ENCODE measurements at regions not wholly inside any gene's neighbourhood (a gene's known extent, or its start where the extent isn't known, plus 50 kb on each side); places are given as distances from the start of the nearest gene placed in this dataset.

GRCh38 chr16:86110134-86110533, 211.2 kb downstream of the IRF8 start:
- Histone ChIP-seq H3K4me2 (ENCODE audit: low read depth, low read length) (no peak overlapping the region), H3K9me2 (replicated peaks; ENCODE audit: insufficient read depth, low read length) (no peaks in the 10 kb centered on the region), H3K79me2 (ENCODE audit: low read length) (no peaks in the 10 kb centered on the region), H3K27me3 (replicated peaks; ENCODE audit: insufficient read depth, low read length) (peaks cover 12% of the 10 kb centered on the region; the same call in 1 of the 2 replicates), H3F3A (ENCODE audit: insufficient read depth, low read length) (no peaks in the 10 kb centered on the region), H3K9me3 (replicated peaks; ENCODE audit: insufficient read depth, low read length) (no peaks in the 10 kb centered on the region), H3K36me3 (replicated peaks; ENCODE audit: insufficient read depth, low read length) (no peaks in the 10 kb centered on the region), H2AFZ (ENCODE audit: low read length) (no peak overlapping the region), H4K20me1 (ENCODE audit: insufficient read depth, low read length) (no peaks in the 10 kb centered on the region), H3K27ac (ENCODE audit: low read length) (no peak overlapping the region), H3K4me3 (ENCODE audit: low read length) (no peak overlapping the region), H3K9ac (ENCODE audit: low read length) (no peak overlapping the region), H3K4me1 (ENCODE audit: low read length) (no peaks in the 10 kb centered on the region)
- no peak for DNase-seq
- TF ChIP-seq CTCF (IDR thresholded peaks at IDR 0.05; ENCODE audit: low read length) (no peak), EZH2phosphoT487 (IDR thresholded peaks at IDR 0.05; ENCODE audit: low read length) (no peak), EZH2 (optimal IDR thresholded peaks at IDR 0.05; ENCODE audit: low read depth, low read length) (no peak)

- Histone ChIP-seq H3K27me3 (replicated peaks; ENCODE audit: insufficient read depth, low read length) (peaks cover 12% of the 10 kb centered on the region; the same call in 1 of the 2 replicates), H3K9me2 (replicated peaks; ENCODE audit: insufficient read depth, low read length) (no peaks in the 10 kb centered on the region), H3K27ac (ENCODE audit: low read length) (no peak overlapping the region), H3F3A (ENCODE audit: insufficient read depth, low read length) (no peaks in the 10 kb centered on the region), H3K4me2 (ENCODE audit: low read depth, low read length) (no peak overlapping the region), H3K4me1 (ENCODE audit: low read length) (no peaks in the 10 kb centered on the region), H3K9ac (ENCODE audit: low read length) (no peak overlapping the region), H3K79me2 (ENCODE audit: low read length) (no peaks in the 10 kb centered on the region), H4K20me1 (ENCODE audit: insufficient read depth, low read length) (no peaks in the 10 kb centered on the region), H3K4me3 (ENCODE audit: low read length) (no peak overlapping the region), H2AFZ (ENCODE audit: low read length) (no peak overlapping the region), H3K9me3 (replicated peaks; ENCODE audit: insufficient read depth, low read length) (no peaks in the 10 kb centered on the region), H3K36me3 (replicated peaks; ENCODE audit: insufficient read depth, low read length) (no peaks in the 10 kb centered on the region)
- no peak for TF ChIP-seq EZH2phosphoT487 (IDR thresholded peaks at IDR 0.05; ENCODE audit: low read length)
- no peak for TF ChIP-seq EZH2 (optimal IDR thresholded peaks at IDR 0.05; ENCODE audit: low read depth, low read length)
- no peak for TF ChIP-seq CTCF (IDR thresholded peaks at IDR 0.05; ENCODE audit: low read length)
- DNase-seq = no peak
Measured at GRCh38 chr16:86110726-86111125, 211.8 kb downstream of the IRF8 start.

- H3K4me3 ChIP-seq (ENCODE audit: low read length) = no peak overlapping the region
- no peak overlapping the region for H2AFZ ChIP-seq (ENCODE audit: low read length)
- no peak for TF ChIP-seq CTCF (IDR thresholded peaks at IDR 0.05; ENCODE audit: low read length)
- TF ChIP-seq EZH2 (optimal IDR thresholded peaks at IDR 0.05; ENCODE audit: low read depth, low read length) = no peak
- TF ChIP-seq EZH2phosphoT487 (IDR thresholded peaks at IDR 0.05; ENCODE audit: low read length) = no peak
- H3K27me3 ChIP-seq (replicated peaks; ENCODE audit: insufficient read depth, low read length) = peaks cover 17% of the 10 kb centered on the region; the same call in 1 of the 2 replicates
- H3K4me1 ChIP-seq (ENCODE audit: low read length) = no peaks in the 10 kb centered on the region
- H3F3A ChIP-seq (ENCODE audit: insufficient read depth, low read length) = no peaks in the 10 kb centered on the region
- no peak overlapping the region for H3K9ac ChIP-seq (ENCODE audit: low read length)
- H3K9me2 ChIP-seq (replicated peaks; ENCODE audit: insufficient read depth, low read length) = no peaks in the 10 kb centered on the region
- no peaks in the 10 kb centered on the region for H4K20me1 ChIP-seq (ENCODE audit: insufficient read depth, low read length)
- H3K27ac ChIP-seq (ENCODE audit: low read length) = no peak overlapping the region
- no peak overlapping the region for H3K4me2 ChIP-seq (ENCODE audit: low read depth, low read length)
- no peaks in the 10 kb centered on the region for H3K79me2 ChIP-seq (ENCODE audit: low read length)
- no peaks in the 10 kb centered on the region for H3K36me3 ChIP-seq (replicated peaks; ENCODE audit: insufficient read depth, low read length)
- DNase-seq = no peak
- H3K9me3 ChIP-seq (replicated peaks; ENCODE audit: insufficient read depth, low read length) = no peaks in the 10 kb centered on the region
Measured at GRCh38 chr16:86112178-86112577, 213.2 kb downstream of the IRF8 start.
